Liver (tissue), 8 donors: ENCODE measurements at regions not wholly inside any gene's neighbourhood (a gene's known extent, or its start where the extent isn't known, plus 50 kb on each side); places are given as distances from the start of the nearest gene placed in this dataset.
"Not testable (repeated sequence)": the region's sequence is repeated elsewhere in the genome, so short reads cannot be mapped to it uniquely, and the experiment has no call there.

Source experiments
- DNase-seq: peaks from one replicate; pipeline ENCODE4 v3.0.0-alpha.2; 2017; ENCODE audit warnings: low spot score
- H3K27ac ChIP-seq, 2 donors: one replicate each; pipeline ENCODE4 v1.7.0; 2013; ENCODE audit warnings: inconsistent platforms in 2 of 2, low read length in 2 of 2, control low read depth in 1 of 2, low read depth in 1 of 2, mild to moderate bottlenecking in 1 of 2
- H3K27me3 ChIP-seq, 4 donors: one replicate each; pipeline versions ENCODE4 v1.6.1 to v1.7.0; 2013; ENCODE audit warnings: low read length in 3 of 4, inconsistent platforms in 1 of 4, mild to moderate bottlenecking in 1 of 4, moderate library complexity in 1 of 4; ENCODE audit not compliant: control insufficient read depth in 4 of 4, insufficient read depth in 4 of 4
- H3K36me3 ChIP-seq, 4 donors: one replicate each; pipeline versions ENCODE4 v1.6.1 to v1.7.0; 2013; ENCODE audit warnings: low read length in 3 of 4, mild to moderate bottlenecking in 3 of 4, low read depth in 1 of 4, moderate library complexity in 1 of 4; ENCODE audit not compliant: control insufficient read depth in 4 of 4, insufficient read depth in 3 of 4
- H3K4me1 ChIP-seq, 4 donors: one replicate each; pipeline versions ENCODE4 v1.6.1 to v1.7.0; 2013; ENCODE audit warnings: low read length in 3 of 4, mild to moderate bottlenecking in 3 of 4, moderate library complexity in 1 of 4; ENCODE audit not compliant: control insufficient read depth in 4 of 4, insufficient read depth in 4 of 4
- H3K4me3 ChIP-seq, 3 donors: one replicate each; pipeline versions ENCODE4 v1.6.1 to v1.7.0; 2013; ENCODE audit warnings: low read length in 3 of 3, control low read depth in 1 of 3, low read depth in 1 of 3, mild to moderate bottlenecking in 1 of 3
- H3K9ac ChIP-seq, 2 donors: one replicate each; pipeline ENCODE4 v1.7.0; 2013; ENCODE audit warnings: low read length in 2 of 2, mild to moderate bottlenecking in 2 of 2, moderate library complexity in 2 of 2, control low read depth in 1 of 2, low read depth in 1 of 2
- H3K9me3 ChIP-seq, 4 donors: one replicate each; pipeline versions ENCODE4 v1.6.1 to v1.7.0; 2013; ENCODE audit warnings: low read length in 3 of 4; ENCODE audit not compliant: control insufficient read depth in 4 of 4
- ATF3 ChIP-seq: IDR thresholded peaks from 2 replicates; pipeline ENCODE4 v1.6.1; 2016; ENCODE audit warnings: antibody characterized with exemption
- CTCF ChIP-seq: fragments of 150-350 bp; IDR thresholded peaks from 2 replicates; pipeline ENCODE4 v1.5.1; 2017; ENCODE audit warnings: improper control_type of control experiment, low read depth, low read length; ENCODE audit not compliant: missing input control
- EGR1 ChIP-seq, 2 donors: IDR thresholded peaks; 2 replicates each; pipeline ENCODE4 v1.6.1; 2016 to 2018; ENCODE audit warnings: antibody characterized with exemption in 2 of 2, low read depth in 2 of 2
- FOXA1 ChIP-seq: IDR thresholded peaks from 2 replicates; pipeline ENCODE4 v1.6.1; 2016; ENCODE audit warnings: antibody characterized with exemption
- FOXA2 ChIP-seq: IDR thresholded peaks from 2 replicates; pipeline ENCODE4 v1.6.1; 2016; ENCODE audit warnings: antibody characterized with exemption
- GABPA ChIP-seq, 2 donors: IDR thresholded peaks in 1 of 2; conservative IDR thresholded peaks in 1 of 2; 2 replicates each; pipeline ENCODE4 v1.6.1; 2016; ENCODE audit warnings: antibody characterized with exemption in 2 of 2, mild to moderate bottlenecking in 1 of 2, moderate library complexity in 1 of 2
- HNF4A ChIP-seq, 2 donors: conservative IDR thresholded peaks; 2 replicates each; pipeline ENCODE4 v1.6.1; 2016; ENCODE audit warnings: antibody characterized with exemption in 2 of 2, mild to moderate bottlenecking in 2 of 2
- HNF4G ChIP-seq: IDR thresholded peaks from 2 replicates; pipeline ENCODE4 v1.6.1; 2016; ENCODE audit warnings: antibody characterized with exemption
- JUND ChIP-seq, 2 donors: IDR thresholded peaks; 2 replicates each; pipeline ENCODE4 v1.6.1; 2016; ENCODE audit warnings: antibody characterized with exemption in 2 of 2
- NR2F2 ChIP-seq: IDR thresholded peaks from 2 replicates; pipeline ENCODE4 v1.6.1; 2016; ENCODE audit warnings: antibody characterized with exemption
- RAD21 ChIP-seq, 2 donors: IDR thresholded peaks; 2 replicates each; pipeline ENCODE4 v1.6.1; 2016; ENCODE audit warnings: antibody characterized with exemption in 2 of 2, mild to moderate bottlenecking in 2 of 2
- RXRA ChIP-seq, 2 donors: IDR thresholded peaks; 2 replicates each; pipeline ENCODE4 v1.6.1; 2017 to 2018; ENCODE audit warnings: antibody characterized with exemption in 2 of 2, mild to moderate bottlenecking in 1 of 2
- SP1 ChIP-seq: IDR thresholded peaks from 2 replicates; pipeline ENCODE4 v1.6.1; 2018; ENCODE audit warnings: antibody characterized with exemption, mild to moderate bottlenecking
- YY1 ChIP-seq: IDR thresholded peaks from 2 replicates; pipeline ENCODE4 v1.6.1; 2016; ENCODE audit warnings: antibody characterized with exemption, mild to moderate bottlenecking
- WGBS: extraction: QIAGEN DNeasy Blood & Tissue Kit; methylation state at CpG from one replicate; pipeline ENCODE4 v1.1.7; 2013; 5-methylcytosine and 5-hydroxymethylcytosine counted together
- TF ChIP-seq, protein P1 (sequence below): IDR thresholded peaks from 2 replicates; pipeline ENCODE4 v1.6.1; 2016; ENCODE audit warnings: antibody characterized with exemption, mild to moderate bottlenecking
- TF ChIP-seq, protein P2 (sequence below): IDR thresholded peaks from 2 replicates; pipeline ENCODE4 v1.6.1; 2016; ENCODE audit warnings: antibody characterized with exemption
- TF ChIP-seq, protein P3 (sequence below): IDR thresholded peaks from 2 replicates; pipeline ENCODE4 v1.6.1; 2016; ENCODE audit warnings: antibody characterized with exemption
- donor health status: healthy.
- donor health status: healthy.
- donor health status: healthy.
- donor health status: healthy.
- donor health status: healthy.

- Histone ChIP-seq H3K9me3 (peaks cover 0 to 2% (median 0%) of the 10 kb centered on the region in 4 donors), H3K27ac (no peak overlapping the region), H3K4me3 (no peak overlapping the region), H3K4me1 (no peaks in the 10 kb centered on the region), H3K27me3 (no peaks in the 10 kb centered on the region), H3K36me3 (no peaks in the 10 kb centered on the region), H3K9ac (no peak overlapping the region)
- 45% methylated on average over 5 of the region's 5 CpGs for WGBS
- TF ChIP-seq FOXA1 (no peak), YY1 (no peak), CTCF (no peak), NR2F2 (no peak), EGR1 (IDR thresholded peaks at IDR 0.05; ENCODE audit: low read depth in 2 of 2) (no peak), GABPA (IDR thresholded peaks at IDR 0.05 in 1 of 2, conservative IDR thresholded peaks at IDR 0.05 in 1 of 2) (no peak), SP1 (no peak), RXRA (IDR thresholded peaks at IDR 0.05) (no peak), HNF4G (no peak), JUND (IDR thresholded peaks at IDR 0.05) (no peak), RAD21 (IDR thresholded peaks at IDR 0.05) (no peak), ATF3 (no peak), HNF4A (conservative IDR thresholded peaks at IDR 0.05) (no peak), FOXA2 (no peak)
- TF ChIP-seq, protein P1, sequence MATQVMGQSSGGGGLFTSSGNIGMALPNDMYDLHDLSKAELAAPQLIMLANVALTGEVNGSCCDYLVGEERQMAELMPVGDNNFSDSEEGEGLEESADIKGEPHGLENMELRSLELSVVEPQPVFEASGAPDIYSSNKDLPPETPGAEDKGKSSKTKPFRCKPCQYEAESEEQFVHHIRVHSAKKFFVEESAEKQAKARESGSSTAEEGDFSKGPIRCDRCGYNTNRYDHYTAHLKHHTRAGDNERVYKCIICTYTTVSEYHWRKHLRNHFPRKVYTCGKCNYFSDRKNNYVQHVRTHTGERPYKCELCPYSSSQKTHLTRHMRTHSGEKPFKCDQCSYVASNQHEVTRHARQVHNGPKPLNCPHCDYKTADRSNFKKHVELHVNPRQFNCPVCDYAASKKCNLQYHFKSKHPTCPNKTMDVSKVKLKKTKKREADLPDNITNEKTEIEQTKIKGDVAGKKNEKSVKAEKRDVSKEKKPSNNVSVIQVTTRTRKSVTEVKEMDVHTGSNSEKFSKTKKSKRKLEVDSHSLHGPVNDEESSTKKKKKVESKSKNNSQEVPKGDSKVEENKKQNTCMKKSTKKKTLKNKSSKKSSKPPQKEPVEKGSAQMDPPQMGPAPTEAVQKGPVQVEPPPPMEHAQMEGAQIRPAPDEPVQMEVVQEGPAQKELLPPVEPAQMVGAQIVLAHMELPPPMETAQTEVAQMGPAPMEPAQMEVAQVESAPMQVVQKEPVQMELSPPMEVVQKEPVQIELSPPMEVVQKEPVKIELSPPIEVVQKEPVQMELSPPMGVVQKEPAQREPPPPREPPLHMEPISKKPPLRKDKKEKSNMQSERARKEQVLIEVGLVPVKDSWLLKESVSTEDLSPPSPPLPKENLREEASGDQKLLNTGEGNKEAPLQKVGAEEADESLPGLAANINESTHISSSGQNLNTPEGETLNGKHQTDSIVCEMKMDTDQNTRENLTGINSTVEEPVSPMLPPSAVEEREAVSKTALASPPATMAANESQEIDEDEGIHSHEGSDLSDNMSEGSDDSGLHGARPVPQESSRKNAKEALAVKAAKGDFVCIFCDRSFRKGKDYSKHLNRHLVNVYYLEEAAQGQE = no peak
- TF ChIP-seq, protein P2, sequence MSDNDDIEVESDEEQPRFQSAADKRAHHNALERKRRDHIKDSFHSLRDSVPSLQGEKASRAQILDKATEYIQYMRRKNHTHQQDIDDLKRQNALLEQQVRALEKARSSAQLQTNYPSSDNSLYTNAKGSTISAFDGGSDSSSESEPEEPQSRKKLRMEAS = no peak
- TF ChIP-seq, protein P3, sequence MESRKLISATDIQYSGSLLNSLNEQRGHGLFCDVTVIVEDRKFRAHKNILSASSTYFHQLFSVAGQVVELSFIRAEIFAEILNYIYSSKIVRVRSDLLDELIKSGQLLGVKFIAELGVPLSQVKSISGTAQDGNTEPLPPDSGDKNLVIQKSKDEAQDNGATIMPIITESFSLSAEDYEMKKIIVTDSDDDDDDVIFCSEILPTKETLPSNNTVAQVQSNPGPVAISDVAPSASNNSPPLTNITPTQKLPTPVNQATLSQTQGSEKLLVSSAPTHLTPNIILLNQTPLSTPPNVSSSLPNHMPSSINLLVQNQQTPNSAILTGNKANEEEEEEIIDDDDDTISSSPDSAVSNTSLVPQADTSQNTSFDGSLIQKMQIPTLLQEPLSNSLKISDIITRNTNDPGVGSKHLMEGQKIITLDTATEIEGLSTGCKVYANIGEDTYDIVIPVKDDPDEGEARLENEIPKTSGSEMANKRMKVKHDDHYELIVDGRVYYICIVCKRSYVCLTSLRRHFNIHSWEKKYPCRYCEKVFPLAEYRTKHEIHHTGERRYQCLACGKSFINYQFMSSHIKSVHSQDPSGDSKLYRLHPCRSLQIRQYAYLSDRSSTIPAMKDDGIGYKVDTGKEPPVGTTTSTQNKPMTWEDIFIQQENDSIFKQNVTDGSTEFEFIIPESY = no peak
- DNase-seq = no peak
Observed at GRCh38 chr6:148021699-148022098, 320.9 kb upstream of the SASH1 start.

- WGBS = 94% methylated on average over 8 of the region's 8 CpGs
- not testable (repeated sequence) for H3K9me3 ChIP-seq, H3K27me3 ChIP-seq, H3K9ac ChIP-seq, H3K4me1 ChIP-seq, H3K36me3 ChIP-seq, H3K4me3 ChIP-seq, DNase-seq, H3K27ac ChIP-seq
Observed at GRCh38 chr6:148022279-148022678, 320.4 kb upstream of the SASH1 start.
